Progenitor cell of endocrine pancreas (in vitro differentiated cells): ENCODE measurements at regions not wholly inside any gene's neighbourhood (a gene's known extent, or its start where the extent isn't known, plus 50 kb on each side); places are given as distances from the start of the nearest gene placed in this dataset.

Source experiments
- DNase-seq: peaks from one replicate; pipeline ENCODE4 v3.0.0; 2021; ENCODE audit warnings: low spot score; ENCODE audit not compliant: unreplicated experiment
- H3K27ac Mint-ChIP-seq: 2 replicates; pipeline ENCODE4 v1.8.0; 2021; ENCODE audit warnings: mild to moderate bottlenecking, moderate library complexity, mixed read lengths
- H3K27me3 Mint-ChIP-seq: 2 replicates; pipeline ENCODE4 v1.8.0; 2021; ENCODE audit warnings: mixed read lengths
- H3K36me3 Mint-ChIP-seq: 2 replicates; pipeline ENCODE4 v1.8.0; 2022; ENCODE audit warnings: mixed read lengths; ENCODE audit not compliant: insufficient read depth
- H3K4me1 Mint-ChIP-seq: 2 replicates; pipeline ENCODE4 v1.8.0; 2021; ENCODE audit warnings: low read depth, mixed read lengths
- H3K4me3 Mint-ChIP-seq: 2 replicates; pipeline ENCODE4 v1.8.0; 2021; ENCODE audit warnings: low read depth, mild to moderate bottlenecking, moderate library complexity, mixed read lengths
- H3K9me3 Mint-ChIP-seq: 2 replicates; pipeline ENCODE4 v1.8.0; 2021; ENCODE audit warnings: low read depth, mixed read lengths
- CTCF ChIP-seq: fragments of 200-600 bp; sonication (generic); IDR thresholded peaks from one replicate; pipeline ENCODE4 v1.5.0; 2021; ENCODE audit warnings: antibody characterized with exemption, mild to moderate bottlenecking; ENCODE audit not compliant: unreplicated experiment

- Mint-ChIP-seq H3K9me3 (no peaks in the 10 kb centered on the region), H3K27me3 (peaks cover 21% of the 10 kb centered on the region), H3K27ac (no peak overlapping the region), H3K4me3 (no peak overlapping the region), H3K36me3 (no peaks in the 10 kb centered on the region), H3K4me1 (no peaks in the 10 kb centered on the region)
- TF ChIP-seq CTCF, result no peak
- no peak for DNase-seq
Measured at GRCh38 chr10:128608791-128609190, 482.6 kb upstream of the MKI67 start.

GRCh38 chr10:128609460-128609859 is 483.2 kb upstream of the MKI67 start:
- Mint-ChIP-seq H3K27me3 (peaks cover 21% of the 10 kb centered on the region), H3K36me3 (no peaks in the 10 kb centered on the region), H3K4me1 (no peaks in the 10 kb centered on the region), H3K27ac (no peak overlapping the region), H3K4me3 (no peak overlapping the region), H3K9me3 (no peaks in the 10 kb centered on the region)
- TF ChIP-seq CTCF, result no peak
- DNase-seq, result no peak

- TF ChIP-seq CTCF, result no peak
- no peak for DNase-seq
- Mint-ChIP-seq H3K27me3 (peaks cover 21% of the 10 kb centered on the region), H3K9me3 (no peaks in the 10 kb centered on the region), H3K27ac (no peak overlapping the region), H3K4me3 (no peak overlapping the region), H3K36me3 (no peaks in the 10 kb centered on the region), H3K4me1 (no peaks in the 10 kb centered on the region)
Measured at GRCh38 chr10:128610113-128610512, 483.9 kb upstream of the MKI67 start.

- Mint-ChIP-seq H3K4me1 (no peaks in the 10 kb centered on the region), H3K27ac (no peak overlapping the region), H3K4me3 (no peak overlapping the region), H3K9me3 (no peaks in the 10 kb centered on the region), H3K36me3 (no peaks in the 10 kb centered on the region), H3K27me3 (peaks cover 18% of the 10 kb centered on the region)
- DNase-seq, result no peak
- no peak for TF ChIP-seq CTCF
Measured at GRCh38 chr10:128612195-128612594, 486.0 kb upstream of the MKI67 start.

- Mint-ChIP-seq H3K27ac (no peak overlapping the region), H3K36me3 (no peaks in the 10 kb centered on the region), H3K9me3 (no peaks in the 10 kb centered on the region), H3K4me3 (no peak overlapping the region), H3K4me1 (no peaks in the 10 kb centered on the region), H3K27me3 (peaks cover 16% of the 10 kb centered on the region)
- no peak for TF ChIP-seq CTCF
- DNase-seq, result no peak
Measured at GRCh38 chr10:128612631-128613030, 486.4 kb upstream of the MKI67 start.
